IPS DF 4.7 (cell line): ENCODE measurements at regions not wholly inside any gene's neighbourhood (a gene's known extent, or its start where the extent isn't known, plus 50 kb on each side); places are given as distances from the start of the nearest gene placed in this dataset.

Experiments
- DNase-seq: peaks from one replicate; pipeline ENCODE4 v3.0.0-alpha.2; 2013; ENCODE audit warnings: low spot score; ENCODE audit errors: extremely low read depth

DNA sequence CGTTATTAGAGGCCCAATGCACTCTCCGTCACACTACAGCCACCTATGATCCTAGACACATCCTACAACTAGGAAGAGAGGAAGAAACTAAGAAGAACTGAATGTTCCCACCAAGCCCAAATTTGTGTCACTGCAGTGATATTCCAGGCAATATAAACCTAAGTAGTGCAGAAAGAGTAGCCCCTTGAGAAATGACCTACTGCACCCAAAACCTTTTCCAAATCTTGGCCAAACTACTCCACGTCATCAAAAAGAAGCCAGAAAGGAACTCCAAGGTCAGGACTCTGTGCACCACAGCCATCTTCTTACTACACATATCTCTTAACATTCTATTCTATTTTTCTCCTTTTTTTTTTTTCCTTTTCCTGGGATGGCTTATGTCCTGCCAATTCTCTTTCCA is 60.2 kb downstream of the ADAMTS1 start:
- DNase-seq: no peak

DNA sequence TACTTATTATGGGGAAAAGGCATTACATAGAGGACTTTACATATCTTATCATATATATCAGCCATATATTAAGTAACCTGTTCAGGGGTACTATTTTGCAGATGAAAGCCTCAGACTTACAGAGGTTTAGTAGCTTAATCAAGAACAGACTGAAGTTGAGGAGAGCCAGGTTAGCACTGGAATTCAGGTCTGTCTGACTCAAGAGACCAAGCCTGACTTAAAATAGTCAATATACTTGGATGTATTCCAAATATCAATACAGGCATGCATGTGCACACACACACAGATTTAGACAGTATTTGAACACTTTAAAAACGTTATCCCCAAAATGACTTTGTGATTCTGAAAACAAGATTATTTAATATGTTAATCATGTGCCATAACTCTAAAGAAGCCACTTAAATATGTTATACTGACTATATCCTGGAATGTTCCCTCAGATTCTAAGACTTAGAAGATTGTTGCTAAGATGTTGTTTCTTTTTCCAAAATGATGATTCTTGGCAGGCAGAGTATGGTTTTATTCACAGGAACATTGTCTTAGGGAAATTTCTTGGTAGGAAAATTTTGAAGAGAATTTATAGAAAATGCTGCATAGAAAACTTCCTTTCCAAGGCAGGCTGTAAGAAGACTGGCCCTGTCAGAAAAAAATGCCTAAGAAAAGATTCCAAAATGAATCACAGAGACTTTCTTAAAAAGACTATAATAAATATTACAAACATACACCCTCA is 61.6 kb downstream of the ADAMTS1 start:
- no peak for DNase-seq

DNA sequence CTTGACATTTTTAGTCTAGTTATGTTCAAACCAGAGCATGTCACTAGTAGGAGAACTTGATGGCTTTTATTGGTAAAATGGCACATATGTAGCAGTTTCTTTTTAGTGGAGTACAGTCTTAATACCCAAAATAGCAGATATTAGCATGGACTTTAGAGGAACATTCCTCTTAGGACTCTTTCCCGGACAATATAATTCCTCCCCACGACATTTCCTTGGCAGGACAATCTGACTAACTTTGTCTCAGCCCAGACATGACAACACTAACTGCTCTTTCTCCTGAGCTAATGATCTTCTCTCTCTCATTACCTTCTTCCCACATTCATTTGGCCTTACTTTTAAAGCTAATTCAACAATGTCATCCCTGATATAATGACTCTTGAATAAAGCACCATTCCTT is 62.5 kb downstream of the ADAMTS1 start:
- no peak for DNase-seq

DNA sequence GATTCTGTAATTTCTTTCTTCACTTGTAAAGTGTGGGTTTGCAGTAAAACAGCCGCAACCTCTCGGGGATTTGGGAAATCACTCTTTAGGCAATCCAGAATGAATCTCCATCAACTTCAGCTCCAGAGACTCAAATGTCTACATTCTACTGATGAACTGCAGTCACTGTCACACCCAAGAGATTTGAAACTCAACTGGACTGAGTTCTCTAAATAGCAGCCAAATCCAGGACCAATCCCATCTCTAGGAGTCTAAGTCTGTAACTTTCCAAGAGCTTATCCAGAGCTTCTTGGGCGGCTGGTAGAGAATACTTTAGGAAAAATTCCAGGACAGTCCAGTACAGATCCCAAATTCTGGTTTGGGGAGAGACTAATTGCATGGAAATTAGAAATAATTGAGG is 62.9 kb downstream of the ADAMTS1 start:
- DNase-seq: no peak

DNA sequence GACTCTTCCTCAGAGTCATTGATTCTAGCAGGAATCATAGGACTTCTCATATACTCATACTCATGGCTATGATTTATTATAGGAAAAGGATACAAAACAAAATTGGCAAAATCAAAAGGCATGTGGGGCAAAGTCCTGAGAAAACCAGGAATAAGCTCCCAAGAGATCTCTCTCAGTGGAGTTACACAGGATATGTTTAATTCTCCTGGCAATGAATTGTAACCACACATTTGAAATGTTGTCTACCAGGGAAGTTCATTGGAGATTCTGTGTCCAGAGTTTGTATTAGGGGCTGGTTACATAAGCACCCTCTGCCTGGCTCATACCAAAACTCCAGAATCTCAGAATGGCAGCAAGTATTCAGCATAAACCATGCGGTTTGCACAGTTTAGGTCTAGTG is 63.9 kb downstream of the ADAMTS1 start:
- DNase-seq: no peak

DNA sequence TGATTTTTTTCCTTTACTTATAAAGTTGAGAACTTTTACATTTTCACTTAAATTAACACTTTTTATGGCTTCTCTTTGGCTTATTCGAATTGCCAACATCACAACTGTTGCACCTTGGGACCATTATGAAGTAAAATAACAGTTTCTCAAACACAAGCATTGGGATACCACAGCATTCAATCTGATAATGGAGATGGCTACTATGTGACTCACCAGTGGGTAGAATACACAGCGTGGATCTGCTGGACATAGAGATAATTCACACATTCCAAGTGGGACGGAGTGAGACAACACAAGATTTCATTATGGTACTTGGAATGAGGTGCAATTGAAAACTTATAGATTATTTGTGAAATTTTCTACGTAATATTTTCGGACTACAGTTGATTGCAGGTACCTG is 68.0 kb downstream of the ADAMTS1 start:
- no peak for DNase-seq

DNA sequence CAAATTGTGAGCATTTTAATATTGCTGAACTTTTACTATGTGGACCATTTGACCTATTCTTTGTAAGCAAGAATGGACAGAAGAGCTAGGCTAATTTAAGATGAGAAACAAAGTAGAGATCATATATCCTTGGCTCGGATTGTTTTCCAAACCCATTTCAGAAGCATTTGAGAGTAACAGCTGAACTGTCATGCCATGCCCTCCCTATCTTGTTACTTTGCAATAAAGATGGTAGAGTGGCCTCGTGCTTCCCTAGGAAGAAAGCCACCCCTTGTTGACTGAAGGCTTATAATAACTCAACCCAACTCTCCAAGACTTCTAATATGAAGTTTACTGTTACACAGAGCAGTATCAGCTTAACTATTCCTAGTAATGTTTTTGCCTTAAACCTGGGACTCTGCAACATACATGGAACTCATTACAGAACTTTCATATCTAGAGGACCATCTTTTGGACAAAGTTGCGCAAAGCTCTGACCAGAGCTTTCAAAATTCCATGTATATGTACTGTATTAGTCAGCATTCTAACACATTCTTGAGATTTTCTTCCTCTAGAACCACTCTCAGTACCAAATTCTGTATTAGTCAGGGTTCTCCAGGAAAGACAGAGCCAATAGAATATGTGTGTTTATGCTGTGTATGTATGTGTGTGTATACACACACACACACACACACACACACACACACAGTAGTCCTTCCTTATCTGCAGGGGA is 68.7 kb downstream of the ADAMTS1 start:
- DNase-seq: no peak

DNA sequence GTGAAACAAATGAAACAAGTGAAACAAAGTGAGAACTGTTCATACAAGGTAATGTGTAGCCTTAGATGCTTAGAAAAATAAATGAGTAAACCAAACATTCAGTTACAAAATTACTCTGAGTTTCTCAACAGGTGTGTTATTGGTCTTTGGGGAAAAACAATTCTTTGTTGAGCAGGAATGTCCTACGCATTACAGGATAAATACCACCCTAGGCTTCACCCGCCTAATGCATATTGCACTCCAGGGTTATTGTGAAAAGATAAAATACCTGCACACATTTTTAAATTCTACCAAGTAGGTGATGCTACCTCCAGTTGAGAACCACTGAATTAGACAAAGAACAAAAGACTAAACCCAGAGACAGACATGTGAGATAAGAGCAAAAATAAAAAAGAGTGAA is 72.2 kb downstream of the ADAMTS1 start:
- no peak for DNase-seq

DNA sequence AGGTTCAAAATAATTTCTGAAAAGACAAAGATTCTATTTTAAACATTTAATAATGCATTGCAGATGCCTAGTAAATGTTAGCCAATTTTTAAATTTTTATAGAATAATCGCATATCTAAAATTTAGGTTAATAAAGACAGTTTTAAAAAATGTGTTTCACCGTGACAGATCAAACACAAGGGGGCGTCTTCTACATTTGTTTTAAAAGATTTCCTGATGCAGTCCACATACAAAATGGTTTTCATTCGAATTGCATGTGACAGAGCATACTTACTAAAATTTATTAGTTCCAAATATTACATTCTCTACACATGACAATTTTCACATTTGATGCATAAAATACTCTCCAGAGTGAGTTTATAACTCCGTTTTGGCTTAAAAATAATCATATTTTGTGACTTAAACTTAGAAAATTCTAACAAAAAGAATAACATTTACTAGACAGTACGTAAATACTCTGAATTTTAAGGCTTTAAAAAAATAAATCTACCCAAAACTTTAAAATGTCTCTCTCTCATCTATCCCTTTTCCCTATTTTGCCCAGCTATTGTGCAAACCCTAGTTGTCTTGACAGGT is 75.5 kb downstream of the ADAMTS1 start:
- no peak for DNase-seq

DNA sequence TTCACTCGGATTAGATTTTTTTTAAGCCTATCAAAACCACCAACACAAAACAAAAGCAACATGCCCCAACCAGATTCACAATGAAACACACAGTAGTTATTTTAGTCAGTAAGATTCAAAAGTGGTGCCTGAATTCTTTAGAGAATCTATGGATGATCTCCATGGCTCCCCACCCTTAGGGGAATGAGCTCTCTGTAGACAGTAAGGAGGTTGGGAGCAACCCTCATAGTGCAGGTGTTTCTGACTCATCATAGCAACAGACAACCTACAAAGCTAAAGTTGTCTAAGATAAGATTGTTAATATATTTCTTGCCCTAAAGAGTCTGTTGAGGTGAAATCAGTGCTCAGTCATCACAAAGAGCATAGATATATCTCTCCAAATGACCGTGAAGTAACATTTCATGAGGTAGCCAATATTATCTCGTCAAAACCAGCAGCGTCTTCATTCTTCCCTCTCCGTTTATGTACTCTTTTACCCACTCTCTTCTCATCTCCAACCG is 78.3 kb downstream of the ADAMTS1 start:
- DNase-seq: no peak

DNA sequence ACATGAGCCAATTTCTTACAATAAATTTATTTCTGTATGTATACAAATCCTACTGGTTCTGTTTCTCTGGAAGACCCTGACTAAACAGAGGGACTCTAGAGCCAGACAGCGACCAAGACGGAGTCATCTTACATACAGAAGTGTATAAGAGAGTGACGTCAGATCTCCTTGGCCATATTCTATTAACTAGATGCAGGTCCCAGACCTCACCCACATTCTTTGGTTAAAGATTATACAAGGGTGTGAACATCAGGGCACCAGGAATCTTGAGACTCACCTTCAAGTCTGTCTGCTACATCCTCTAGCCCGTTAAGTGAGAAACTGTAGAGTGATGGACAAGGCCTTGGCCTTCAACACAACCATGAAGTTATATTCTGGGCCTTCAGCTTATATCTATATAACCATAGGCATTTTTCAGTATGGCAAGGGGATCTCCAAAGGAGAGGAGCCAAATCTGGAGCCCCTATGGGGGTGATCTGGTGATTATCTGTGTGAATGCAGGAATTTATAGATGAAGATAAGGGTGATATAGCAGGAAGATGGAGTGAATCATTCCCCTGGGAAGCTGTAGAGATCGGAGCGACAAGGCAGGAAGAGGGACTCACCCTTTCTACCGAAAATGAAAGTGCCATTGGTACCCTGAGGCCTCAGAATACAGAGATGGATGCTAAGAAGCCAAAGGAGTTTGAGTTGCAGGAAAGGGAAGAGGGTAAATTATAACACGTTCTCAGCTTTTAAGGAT is 83.9 kb downstream of the ADAMTS1 start:
- DNase-seq: no peak

DNA sequence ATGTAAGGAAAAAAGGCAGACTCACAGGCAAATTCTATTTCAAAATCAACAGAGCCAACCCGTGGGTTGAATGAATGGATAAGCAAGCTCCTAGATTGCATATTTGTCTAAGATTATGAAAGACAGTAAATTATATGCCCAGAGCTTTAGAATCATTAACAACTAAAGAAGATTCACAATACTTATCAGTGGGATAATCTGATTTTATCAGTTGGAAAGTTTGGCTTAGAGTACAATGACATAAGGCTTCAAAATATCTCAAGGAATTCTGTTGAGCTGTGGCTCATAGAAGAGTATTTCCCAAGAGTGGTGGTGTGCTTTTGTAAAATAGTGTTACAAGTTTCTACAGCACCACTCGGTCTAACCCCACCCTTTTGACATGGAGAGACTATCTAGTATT is 85.5 kb downstream of the ADAMTS1 start:
- DNase-seq: no peak

DNA sequence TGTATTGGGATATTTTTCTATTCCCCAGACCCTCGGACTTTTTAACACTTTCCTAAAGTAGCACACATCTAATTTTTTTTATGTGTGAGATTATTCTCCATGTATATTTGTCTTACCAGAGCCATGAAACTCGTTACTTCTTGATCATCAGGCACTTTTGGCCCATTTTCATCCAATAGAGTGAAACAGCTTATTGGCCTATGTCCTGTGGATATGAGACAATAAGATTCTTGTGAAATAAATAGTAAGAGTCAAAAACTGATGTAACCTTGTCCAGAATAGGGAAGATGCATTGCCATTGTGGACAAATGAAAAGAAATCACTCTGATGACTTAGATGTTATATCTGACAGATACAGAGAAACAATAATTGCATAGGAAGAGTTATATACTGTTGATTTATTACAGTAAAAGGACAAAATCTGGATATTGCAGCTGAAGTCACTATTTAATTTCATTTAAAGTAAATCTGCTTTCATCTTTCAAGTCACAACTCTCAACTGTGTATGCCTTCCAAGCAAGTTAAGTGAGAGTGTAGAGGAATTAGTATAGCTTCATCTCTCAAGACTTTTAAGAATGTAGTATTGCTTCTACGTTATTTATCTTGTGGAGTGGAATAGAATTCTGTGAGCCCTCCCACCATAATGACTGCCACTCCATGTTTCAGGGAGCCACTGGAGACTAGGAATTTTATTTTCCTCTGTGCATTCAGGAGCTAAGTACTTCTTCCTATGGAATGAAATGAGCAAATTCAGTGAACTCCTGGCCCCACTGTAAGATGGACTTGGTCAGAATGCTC is 86.9 kb downstream of the ADAMTS1 start:
- DNase-seq: no peak

DNA sequence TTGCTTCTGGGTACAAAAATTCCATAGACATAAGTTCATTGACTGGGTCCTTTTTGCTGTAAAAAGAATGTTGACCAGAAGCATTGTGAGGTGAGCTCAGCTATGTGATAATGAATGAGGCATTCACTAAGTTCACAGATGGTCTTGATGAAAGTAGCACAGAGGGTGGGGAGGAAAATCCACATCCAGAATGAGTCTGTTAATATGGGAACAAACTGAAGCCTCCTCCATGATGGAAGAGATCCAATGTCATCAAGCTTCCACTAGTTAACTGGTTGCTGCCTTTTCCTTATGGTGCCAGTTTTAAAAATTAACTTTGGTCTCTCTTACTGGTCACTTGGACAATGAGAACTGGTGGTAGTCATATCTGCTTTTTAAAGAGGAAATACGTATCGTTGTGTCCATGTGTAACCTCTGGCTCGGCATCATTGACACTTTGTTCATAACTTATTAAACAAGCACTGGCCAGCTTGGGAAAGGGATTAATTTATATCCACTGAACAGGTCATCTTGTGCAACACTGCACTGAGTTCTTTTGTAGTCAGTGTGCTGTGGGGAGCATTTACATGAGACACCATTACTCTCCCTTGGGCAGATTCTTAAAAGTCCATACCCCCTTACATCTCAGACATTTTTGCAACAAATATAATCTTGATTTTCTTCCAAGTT is 88.6 kb downstream of the ADAMTS1 start:
- no peak for DNase-seq

DNA sequence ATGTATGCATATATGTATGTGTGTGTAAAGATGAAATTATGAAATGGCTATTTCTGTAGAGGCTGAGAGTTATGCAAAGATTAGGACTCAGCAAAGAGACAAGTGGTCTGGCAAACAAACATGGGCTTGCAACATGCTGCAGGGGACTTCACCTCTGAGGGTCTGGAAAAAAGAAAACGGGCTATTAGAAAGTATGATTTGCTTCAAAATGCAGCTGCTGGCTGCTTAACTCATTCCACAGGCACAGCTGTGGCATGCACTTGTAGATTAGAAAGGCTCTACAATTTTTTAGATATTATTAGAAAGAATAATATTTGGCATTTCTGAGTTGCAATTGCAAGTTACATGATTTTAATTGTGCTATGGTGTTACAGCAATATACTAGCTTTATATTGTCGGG is 90.4 kb downstream of the ADAMTS1 start:
- DNase-seq: no peak

DNA sequence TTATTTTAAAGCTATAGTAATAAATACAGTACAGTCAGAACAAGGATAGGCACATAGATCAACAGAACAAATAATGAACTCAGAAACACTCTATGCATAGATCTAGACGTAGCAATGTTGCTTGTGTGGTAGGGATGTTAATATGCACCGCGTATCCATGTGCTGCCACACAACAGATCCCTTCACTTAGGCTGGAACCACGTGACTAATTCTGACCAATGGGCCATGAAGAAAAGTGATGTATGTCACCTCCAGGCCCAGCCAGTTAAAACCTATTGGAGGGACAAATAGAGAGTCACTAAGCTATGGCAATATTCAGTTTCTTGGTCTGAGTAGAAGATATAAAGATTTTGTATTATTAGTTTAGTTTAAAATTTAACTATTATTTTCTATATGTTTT is 91.4 kb downstream of the ADAMTS1 start:
- no peak for DNase-seq

DNA sequence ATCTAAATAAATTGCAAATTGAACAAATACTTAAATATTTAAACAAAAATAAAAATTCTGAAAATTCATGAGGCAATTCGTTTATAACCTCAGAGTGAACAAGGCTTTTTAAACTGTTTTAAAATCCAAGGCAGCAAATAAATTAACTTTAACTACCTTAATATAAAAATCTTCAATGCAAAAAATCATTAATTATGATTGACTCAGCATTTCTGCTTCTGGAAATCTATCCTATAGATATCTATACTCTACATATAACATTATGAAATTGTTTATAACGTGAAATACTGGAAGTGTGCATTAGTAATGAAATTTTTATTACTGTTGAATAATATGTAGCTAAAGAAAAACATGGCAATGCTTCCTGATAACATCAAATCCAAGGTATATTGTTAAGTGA is 92.4 kb downstream of the ADAMTS1 start:
- no peak for DNase-seq

DNA sequence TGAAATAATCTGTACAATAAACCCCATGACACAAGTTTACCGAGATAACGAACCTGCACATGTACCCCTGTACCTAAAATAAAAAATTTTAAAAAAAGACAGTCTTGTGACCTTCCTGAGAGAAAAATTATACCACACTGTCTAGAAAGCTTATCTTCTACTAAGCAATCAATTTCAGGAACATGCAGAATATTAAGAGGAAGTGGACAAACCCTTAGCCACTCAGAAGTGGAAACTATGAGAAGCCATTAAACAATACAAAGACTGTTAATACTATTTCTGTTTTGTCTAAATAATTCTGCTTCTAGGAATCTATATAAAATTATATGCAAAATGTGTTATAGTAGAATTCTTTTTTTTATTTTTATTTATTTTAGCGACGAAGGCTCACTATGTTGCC is 93.9 kb downstream of the ADAMTS1 start:
- no peak for DNase-seq

DNA sequence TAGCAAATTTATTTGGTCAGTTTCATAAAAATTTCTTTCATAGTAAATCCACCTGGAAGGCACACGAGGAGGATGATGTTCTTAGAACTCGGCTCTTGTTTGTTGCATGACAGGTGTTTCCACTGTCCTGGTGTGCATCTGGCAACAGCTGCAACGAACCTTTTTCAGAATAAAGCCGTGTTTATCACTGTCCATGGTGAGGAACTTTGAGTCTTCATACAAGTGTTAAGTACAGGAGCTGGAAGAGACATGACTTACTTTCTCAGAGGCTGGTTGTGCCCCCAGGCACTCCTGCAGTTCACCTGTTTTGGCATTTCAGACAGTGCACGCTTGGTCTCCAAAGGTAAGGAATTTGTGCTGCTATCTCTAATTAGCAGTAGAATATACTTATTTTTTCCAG is 97.1 kb downstream of the ADAMTS1 start:
- no peak for DNase-seq

DNA sequence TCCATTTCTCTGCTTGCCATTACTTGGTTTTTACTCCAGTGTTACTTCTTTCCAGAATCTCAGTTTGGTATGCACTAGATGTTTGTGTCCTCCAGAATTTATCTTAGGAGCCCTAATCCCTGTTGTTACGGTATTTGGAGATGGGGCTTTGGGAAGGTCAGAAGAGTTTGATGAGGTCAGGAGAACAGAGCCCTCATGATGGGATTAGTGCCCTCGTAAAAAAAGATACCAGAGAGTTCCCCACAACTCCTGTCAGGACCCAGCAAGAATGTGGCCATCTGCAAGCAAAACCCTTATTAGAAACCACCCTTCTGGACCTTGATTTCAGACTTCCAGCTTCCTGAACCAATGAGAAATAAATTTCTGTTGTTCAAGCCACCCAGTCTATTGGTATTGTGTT is 98.0 kb downstream of the ADAMTS1 start:
- no peak for DNase-seq

DNA sequence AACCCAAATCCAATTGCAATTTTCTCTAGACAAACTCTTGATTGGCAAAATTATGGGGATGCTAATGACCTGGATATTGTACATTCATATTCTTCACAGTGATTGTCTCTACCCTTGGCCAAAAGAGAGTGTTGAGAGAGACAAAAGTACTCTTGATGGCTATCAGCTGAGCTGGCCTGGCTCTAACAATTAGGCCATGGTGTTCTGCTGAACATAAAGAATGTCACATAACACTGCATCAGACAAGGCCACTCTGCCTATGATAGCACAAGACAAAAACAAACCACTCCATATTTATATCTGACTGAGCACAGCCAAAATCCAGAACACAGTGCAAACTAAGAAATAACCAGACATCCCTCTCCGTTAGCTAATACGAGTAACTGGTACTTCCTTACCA is 101.7 kb downstream of the ADAMTS1 start:
- DNase-seq: no peak
